NCI-H524 (cell line): ENCODE measurements at regions not wholly inside any gene's neighbourhood (a gene's known extent, or its start where the extent isn't known, plus 50 kb on each side); places are given as distances from the start of the nearest gene placed in this dataset.

Source experiments
- DNase-seq, 2 experiments: peaks; one replicate each; lab custom pipeline; 2025; lab: John Stamatoyannopoulos, UW

- DNase-seq: no peak
These were observed 59.9 kb upstream of the ODAD2 start for GRCh38 chr10:28058746-28059145.

GRCh38 chr10:28054228-28054860 lies 55.5 kb upstream of the ODAD2 start:
- no peak for DNase-seq

- DNase-seq: no peak
These were observed 50.4 kb upstream of the ODAD2 start for GRCh38 chr10:28049286-28049685.
